ENCODE measurements at regions not wholly inside any gene's neighbourhood (a gene's known extent, or its start where the extent isn't known, plus 50 kb on each side); places are given as distances from the start of the nearest gene placed in this dataset.
"Not testable (repeated sequence)": the region's sequence is repeated elsewhere in the genome, so short reads cannot be mapped to it uniquely, and the experiment has no call there.

- 10 to 41% methylated on average over 1 of the region's 1 CpG for WGBS, 2 donors
- H3K27ac ChIP-seq, H3K36me3 ChIP-seq, H3K9me3 ChIP-seq, H3K4me3 ChIP-seq, H3K27me3 ChIP-seq, DNase-seq: not testable (repeated sequence)
- intact Hi-C loops (cut with DNase I) = loop anchor here (10.0 kb wide), 1 partner anchor 51 kb away; no protein-coding TSS in a partner anchor
- peaks cover 0 to 12% (median 8%) of the 10 kb centered on the region in 4 donors for H3K4me1 ChIP-seq
Measured at GRCh38 chr17:20903549-20903948, 139.3 kb downstream of the USP22 start.

- Histone ChIP-seq H3K27ac (peak overlapping the region; percentile 86 to 89 (median 88)), H3K27me3 (no peaks in the 10 kb centered on the region), H3K36me3 (no peaks in the 10 kb centered on the region), H3K9me3 (no peaks in the 10 kb centered on the region), H3K4me1 (peaks cover 0 to 19% (median 13%) of the 10 kb centered on the region in 4 donors), H3K4me3 (peak overlapping the region; percentile 29 to 54 (median 48))
- WGBS, 2 donors = 7 to 12% methylated on average over 43 of the region's 43 CpGs
- peak; percentile 94 for DNase-seq
- TF ChIP-seq POLR2A (IDR thresholded peaks at IDR 0.05) (no peak), CTCF (IDR thresholded peaks at IDR 0.05) (peak in 3 of 4 experiments; percentile 57 to 76 (median 68)), EP300 (IDR thresholded peaks at IDR 0.05) (no peak), POLR2AphosphoS5 (IDR thresholded peaks at IDR 0.05) (peak; percentile 28 to 78 (median 74))
- intact Hi-C loops (cut with DNase I) = loop anchor here (2.0 to 10.0 kb wide), 2 partner anchors 46 to 84 kb away; no protein-coding TSS in a partner anchor
Measured at GRCh38 chr17:20908313-20909267, 134.2 kb downstream of the USP22 start.

GRCh38 chr17:20914658-20915057, 128.2 kb downstream of the USP22 start:
- DNase-seq = no peak
- Histone ChIP-seq H3K36me3 (no peaks in the 10 kb centered on the region), H3K9me3 (no peaks in the 10 kb centered on the region), H3K27me3 (no peaks in the 10 kb centered on the region), H3K4me3 (no peak overlapping the region), H3K4me1 (no peaks in the 10 kb centered on the region), H3K27ac (no peak overlapping the region)
- intact Hi-C loops (cut with DNase I) = no loop called here
- TF ChIP-seq POLR2AphosphoS5 (IDR thresholded peaks at IDR 0.05) (no peak), EP300 (IDR thresholded peaks at IDR 0.05) (no peak), POLR2A (IDR thresholded peaks at IDR 0.05) (no peak), CTCF (IDR thresholded peaks at IDR 0.05) (no peak)
- WGBS, 2 donors = 59 to 67% methylated on average over 4 of the region's 4 CpGs

- 56 to 79% methylated on average over 4 of the region's 4 CpGs for WGBS, 2 donors
- DNase-seq = no peak
- H3K4me1 ChIP-seq = no peaks in the 10 kb centered on the region
- H3K4me3 ChIP-seq = no peak overlapping the region
- H3K27me3 ChIP-seq = no peaks in the 10 kb centered on the region
- TF ChIP-seq CTCF (IDR thresholded peaks at IDR 0.05) = no peak
- TF ChIP-seq POLR2AphosphoS5 (IDR thresholded peaks at IDR 0.05) = no peak
- no peak for TF ChIP-seq POLR2A (IDR thresholded peaks at IDR 0.05)
- TF ChIP-seq EP300 (IDR thresholded peaks at IDR 0.05) = no peak
- intact Hi-C loops (cut with DNase I) = no loop called here
- H3K9me3 ChIP-seq = no peaks in the 10 kb centered on the region
- H3K36me3 ChIP-seq = no peaks in the 10 kb centered on the region
- H3K27ac ChIP-seq = no peak overlapping the region
Measured at GRCh38 chr17:20916383-20916782, 126.4 kb downstream of the USP22 start.

GRCh38 chr17:20917610-20918306, 125.1 kb downstream of the USP22 start:
- H3K4me3 ChIP-seq; H3K4me1 ChIP-seq; H3K9me3 ChIP-seq; H3K27ac ChIP-seq; DNase-seq; intact Hi-C loops (cut with DNase I); H3K27me3 ChIP-seq; H3K36me3 ChIP-seq: not testable (repeated sequence)
- WGBS, 2 donors = 92 to 95% methylated on average over 10 of the region's 10 CpGs
